A673 (cell line): ENCODE measurements at regions not wholly inside any gene's neighbourhood (a gene's known extent, or its start where the extent isn't known, plus 50 kb on each side); places are given as distances from the start of the nearest gene placed in this dataset.

Experiments
- BruUV-seq: library from RNA; stranded (reverse); fragments of 400-500 nt; replicated peaks from 2 replicates; lab custom pipeline; 2021; lab: Mats Ljungman, UMichigan
- CTCF ChIA-PET: fragments of 300-600 bp; sonication (Branson Sonifier 250); formaldehyde crosslinking; loops from one replicate; lab custom pipeline; 2022; ENCODE audit warnings: antibody characterized with exemption; lab: Charles Lee
- POLR2A ChIA-PET: fragments of 300-600 bp; sonication (Branson Sonifier 250); formaldehyde crosslinking; loops from one replicate; lab custom pipeline; 2022; ENCODE audit warnings: antibody characterized with exemption; ENCODE audit not compliant: low non-redundant PET; lab: Charles Lee
- DNase-seq: peaks from one replicate; pipeline ENCODE4 v3.0.0-alpha.2; 2015; ENCODE audit warnings: low spot score
- H3K27ac ChIP-seq: fragments of 200-600 bp; sonication (generic); 2 replicates; pipeline ENCODE4 v1.5.1; 2016; ENCODE audit warnings: mixed run types, low read depth, mild to moderate bottlenecking, mixed read lengths, antibody characterized with exemption, low read length; ENCODE audit not compliant: poor library complexity, severe bottlenecking
- H3K27me3 ChIP-seq: fragments of 200-600 bp; sonication (generic); replicated peaks from 2 replicates; pipeline ENCODE4 v1.6.1; 2017; ENCODE audit warnings: mixed run types, low read depth, mild to moderate bottlenecking, mixed read lengths, antibody characterized with exemption, low read length; ENCODE audit not compliant: insufficient read depth, poor library complexity
- H3K36me3 ChIP-seq: fragments of 200-600 bp; sonication (generic); 2 replicates; pipeline ENCODE4 v1.6.1; 2016; ENCODE audit warnings: mixed run types, mild to moderate bottlenecking, mixed read lengths, antibody characterized with exemption, low read length; ENCODE audit not compliant: insufficient read depth, poor library complexity, severe bottlenecking
- H3K4me1 ChIP-seq: fragments of 200-600 bp; sonication (generic); 2 replicates; pipeline ENCODE4 v1.6.1; 2017; ENCODE audit warnings: mixed run types, mild to moderate bottlenecking, mixed read lengths, antibody characterized with exemption, low read length; ENCODE audit not compliant: insufficient read depth, poor library complexity, severe bottlenecking
- H3K4me3 ChIP-seq: fragments of 200-600 bp; sonication (generic); 2 replicates; pipeline ENCODE4 v1.5.1; 2016; ENCODE audit warnings: low read depth, mixed run types, mild to moderate bottlenecking, mixed read lengths, low read length; ENCODE audit not compliant: poor library complexity, severe bottlenecking
- H3K9me3 ChIP-seq: fragments of 200-600 bp; sonication (generic); 2 replicates; pipeline ENCODE4 v1.6.1; 2016; ENCODE audit warnings: mixed run types, low read depth, mild to moderate bottlenecking, mixed read lengths, antibody characterized with exemption, low read length; ENCODE audit not compliant: poor library complexity, severe bottlenecking
- CTCF ChIP-seq: fragments of 300-800, 200-600 bp; sonication (generic); conservative IDR thresholded peaks from 2 replicates; pipeline ENCODE4 v1.5.1; 2017; ENCODE audit warnings: low read depth, mild to moderate bottlenecking, antibody characterized with exemption, low read length, moderate library complexity, mixed read lengths
- EZH2 ChIP-seq: fragments of 200-600 bp; sonication (generic); IDR thresholded peaks from 2 replicates; pipeline ENCODE4 v1.6.1; 2017; ENCODE audit warnings: borderline replicate concordance, low read depth, mild to moderate bottlenecking, mixed read lengths, antibody characterized with exemption, low read length; ENCODE audit not compliant: poor library complexity, severe bottlenecking
- intact Hi-C: fragments of 100-400 bp; cut with micrococcal nuclease; formaldehyde crosslinking; loops from one replicate; pipeline ENCODE4 v1.10.0; 2022; ENCODE audit not compliant: unreplicated experiment

GRCh38 chr10:104512800-104513199 is 128.3 kb upstream of the SORCS3 start:
- H3K4me3 ChIP-seq, result no peak overlapping the region
- no peak for DNase-seq
- CTCF ChIA-PET, result no interaction called here
- no peak overlapping the region for H3K27ac ChIP-seq
- no peak for TF ChIP-seq CTCF
- TF ChIP-seq EZH2, result no peak
- POLR2A ChIA-PET, result no interaction called here
- H3K36me3 ChIP-seq, result no peaks in the 10 kb centered on the region
- H3K4me1 ChIP-seq, result no peaks in the 10 kb centered on the region
- intact Hi-C loops, result no loop called here
- H3K27me3 ChIP-seq, result peaks cover 60% of the 10 kb centered on the region
- no TSS peak for BruUV-seq
- no peaks in the 10 kb centered on the region for H3K9me3 ChIP-seq

GRCh38 chr10:104515678-104516199 is 125.4 kb upstream of the SORCS3 start:
- TF ChIP-seq CTCF, result no peak
- TF ChIP-seq EZH2, result no peak
- ChIA-PET POLR2A (no interaction called here), CTCF (no interaction called here)
- Histone ChIP-seq H3K27ac (no peak overlapping the region), H3K36me3 (no peaks in the 10 kb centered on the region), H3K4me1 (no peaks in the 10 kb centered on the region), H3K4me3 (no peak overlapping the region), H3K27me3 (peaks cover 50% of the 10 kb centered on the region), H3K9me3 (no peaks in the 10 kb centered on the region)
- DNase-seq, result no peak
- intact Hi-C loops, result no loop called here
- BruUV-seq, result no TSS peak

GRCh38 chr10:104516986-104517385 is 124.1 kb upstream of the SORCS3 start:
- no peaks in the 10 kb centered on the region for H3K9me3 ChIP-seq
- no peak overlapping the region for H3K4me3 ChIP-seq
- DNase-seq, result no peak
- no peak for TF ChIP-seq EZH2
- no peak for TF ChIP-seq CTCF
- no peaks in the 10 kb centered on the region for H3K4me1 ChIP-seq
- BruUV-seq, result no TSS peak
- no peak overlapping the region for H3K27ac ChIP-seq
- no peaks in the 10 kb centered on the region for H3K36me3 ChIP-seq
- H3K27me3 ChIP-seq, result peaks cover 48% of the 10 kb centered on the region
- ChIA-PET CTCF (no interaction called here), POLR2A (no interaction called here)
- intact Hi-C loops, result no loop called here
